IMR-90 (cell line): ENCODE measurements at regions not wholly inside any gene's neighbourhood (a gene's known extent, or its start where the extent isn't known, plus 50 kb on each side); places are given as distances from the start of the nearest gene placed in this dataset.

Experiments
- ATAC-seq: fragments of 200-7000 bp; cut with Tn5 transposase; 2 replicates; pipeline ENCODE4 v1.9.1; 2020; ENCODE audit warnings: low read depth, mild to moderate bottlenecking, moderate library complexity
- BruUV-seq: library from RNA; stranded (reverse); fragments of 400-500 nt; replicated peaks from 2 replicates; lab custom pipeline; 2021; lab: Mats Ljungman, UMichigan
- CTCF ChIA-PET: fragments of 300-600 bp; formaldehyde crosslinking; extraction: SDS; loops from one replicate; lab custom pipeline; 2021; ENCODE audit warnings: antibody characterized with exemption; lab: Yijun Ruan, JAX
- POLR2A ChIA-PET: fragments of 300-600 bp; sonication (Branson Sonifier 250); formaldehyde crosslinking; loops from one replicate; lab custom pipeline; 2022; ENCODE audit warnings: antibody characterized with exemption; ENCODE audit not compliant: unreplicated experiment; lab: Charles Lee
- DNase-seq: peaks from one replicate; pipeline ENCODE4 v3.0.0; 2013
- H2AFZ ChIP-seq: replicated peaks from 2 replicates; pipeline ENCODE3; 2013; ENCODE audit warnings: low read length, mild to moderate bottlenecking; ENCODE audit not compliant: poor library complexity
- H2AK5ac ChIP-seq: 2 replicates; pipeline ENCODE4 v1.6.1; 2013; ENCODE audit warnings: low read depth, low read length, inconsistent platforms
- H2AK9ac ChIP-seq: replicated peaks from 2 replicates; pipeline ENCODE3; 2013; ENCODE audit warnings: mild to moderate bottlenecking, low read depth, low read length, moderate library complexity; ENCODE audit not compliant: poor library complexity
- H2BK120ac ChIP-seq: 2 replicates; pipeline ENCODE4 v1.6.1; 2013; ENCODE audit warnings: low read depth, low read length, inconsistent platforms
- H2BK15ac ChIP-seq: 3 replicates; pipeline ENCODE4 v1.6.1; 2013; ENCODE audit warnings: low read depth, low read length, inconsistent platforms
- H2BK20ac ChIP-seq: 2 replicates; pipeline ENCODE4 v1.6.1; 2013; ENCODE audit warnings: low read depth, mild to moderate bottlenecking, inconsistent platforms, low read length, moderate library complexity
- H2BK5ac ChIP-seq: 2 replicates; pipeline ENCODE4 v1.6.1; 2013; ENCODE audit warnings: mild to moderate bottlenecking, low read depth, low read length, inconsistent platforms; ENCODE audit not compliant: poor library complexity, severe bottlenecking
- H3K14ac ChIP-seq: replicated peaks from 2 replicates; pipeline ENCODE4 v1.6.1; 2013; ENCODE audit warnings: low read depth, low read length, inconsistent platforms
- H3K18ac ChIP-seq: 2 replicates; pipeline ENCODE4 v1.6.1; 2013; ENCODE audit warnings: low read depth, low read length, control low read depth
- H3K23ac ChIP-seq: 2 replicates; pipeline ENCODE4 v1.6.1; 2013; ENCODE audit warnings: low read depth, low read length, inconsistent platforms
- H3K27ac ChIP-seq: 2 replicates; pipeline ENCODE4 v1.5.1; 2013; ENCODE audit warnings: mild to moderate bottlenecking, control low read depth, low read length; ENCODE audit not compliant: insufficient read depth
- H3K27me3 ChIP-seq: 2 replicates; pipeline ENCODE4 v1.6.1; 2013; ENCODE audit warnings: low read length; ENCODE audit not compliant: control insufficient read depth, insufficient read depth
- H3K36me3 ChIP-seq: 2 replicates; pipeline ENCODE4 v1.6.1; 2013; ENCODE audit warnings: low read length, mixed read lengths; ENCODE audit not compliant: control insufficient read depth, insufficient read depth
- H3K4ac ChIP-seq: 2 replicates; pipeline ENCODE4 v1.6.1; 2013; ENCODE audit warnings: low read depth, low read length, inconsistent platforms
- H3K4me1 ChIP-seq: 2 replicates; pipeline ENCODE4 v1.6.1; 2013; ENCODE audit warnings: low read length, mixed read lengths; ENCODE audit not compliant: control insufficient read depth, insufficient read depth
- H3K4me2 ChIP-seq: 2 replicates; pipeline ENCODE4 v1.6.1; 2013; ENCODE audit warnings: low read depth, mild to moderate bottlenecking, control low read depth, low read length, moderate library complexity
- H3K4me3 ChIP-seq: 2 replicates; pipeline ENCODE4 v1.5.1; 2013; ENCODE audit warnings: low read depth, mild to moderate bottlenecking, control low read depth, low read length, moderate library complexity; ENCODE audit not compliant: insufficient read depth
- H3K56ac ChIP-seq: 2 replicates; pipeline ENCODE4 v1.6.1; 2013; ENCODE audit warnings: low read length, inconsistent platforms; ENCODE audit not compliant: insufficient read depth; ENCODE audit errors: extremely low read depth
- H3K79me1 ChIP-seq, 2 experiments: 2 replicates each; pipeline ENCODE4 v1.6.1; 2013; ENCODE audit warnings: low read length in 2 of 2, inconsistent platforms in 1 of 2, low read depth in 1 of 2
- H3K9ac ChIP-seq: 2 replicates; pipeline ENCODE4 v1.6.1; 2013; ENCODE audit warnings: low read depth, low read length, control low read depth
- H3K9me1 ChIP-seq: 2 replicates; pipeline ENCODE4 v1.6.1; 2013; ENCODE audit warnings: low read length, inconsistent platforms; ENCODE audit not compliant: insufficient read depth
- H3K9me3 ChIP-seq: 2 replicates; pipeline ENCODE4 v1.6.1; 2013; ENCODE audit warnings: low read length; ENCODE audit not compliant: control insufficient read depth, insufficient read depth
- H4K20me1 ChIP-seq: 2 replicates; pipeline ENCODE4 v1.6.1; 2013; ENCODE audit warnings: low read length, inconsistent platforms; ENCODE audit not compliant: insufficient read depth
- H4K5ac ChIP-seq: 2 replicates; pipeline ENCODE4 v1.6.1; 2013; ENCODE audit warnings: mild to moderate bottlenecking, low read depth, low read length, control low read depth
- H4K8ac ChIP-seq, 2 experiments: 2 replicates each; pipeline ENCODE4 v1.6.1; 2013; ENCODE audit warnings: low read depth in 2 of 2, low read length in 2 of 2, control low read depth in 1 of 2, inconsistent platforms in 1 of 2
- H4K91ac ChIP-seq: 2 replicates; pipeline ENCODE4 v1.6.1; 2013; ENCODE audit warnings: low read depth, low read length, inconsistent platforms; ENCODE audit not compliant: insufficient read depth
- BHLHE40 ChIP-seq: fragments of 150-350 bp; IDR thresholded peaks from 2 replicates; pipeline ENCODE4 v1.6.1; 2016; ENCODE audit warnings: mild to moderate bottlenecking, low read depth, low read length
- CEBPB ChIP-seq: IDR thresholded peaks from 2 replicates; pipeline ENCODE4 v1.6.1; 2012; ENCODE audit warnings: low read depth, low read length, improper control_type of control experiment
- CHD1 ChIP-seq: IDR thresholded peaks from 2 replicates; pipeline ENCODE4 v1.6.1; 2012; ENCODE audit warnings: low read depth, low read length, improper control_type of control experiment
- FOS ChIP-seq: fragments of 150-350 bp; IDR thresholded peaks from 2 replicates; pipeline ENCODE4 v1.6.1; 2016; ENCODE audit warnings: low read depth, low read length
- MAFK ChIP-seq: IDR thresholded peaks from 2 replicates; pipeline ENCODE4 v1.6.1; 2012; ENCODE audit warnings: low read depth, low read length, improper control_type of control experiment
- MAZ ChIP-seq: IDR thresholded peaks from 2 replicates; pipeline ENCODE4 v1.6.1; 2012; ENCODE audit warnings: low read depth, mild to moderate bottlenecking, low read length, improper control_type of control experiment, moderate library complexity, borderline replicate concordance
- MXI1 ChIP-seq: IDR thresholded peaks from 2 replicates; pipeline ENCODE4 v1.6.1; 2012; ENCODE audit warnings: low read depth, mild to moderate bottlenecking, low read length, moderate library complexity, borderline replicate concordance
- NFE2L2 ChIP-seq: fragments of 150-350 bp; IDR thresholded peaks from 2 replicates; pipeline ENCODE4 v1.6.1; 2016; ENCODE audit warnings: low read depth, mild to moderate bottlenecking, low read length
- POLR2A ChIP-seq: IDR thresholded peaks from 2 replicates; pipeline ENCODE4 v1.6.1; 2012; ENCODE audit warnings: mild to moderate bottlenecking, low read depth, low read length
- RAD21 ChIP-seq: IDR thresholded peaks from 2 replicates; pipeline ENCODE4 v1.6.1; 2012; ENCODE audit warnings: low read length, improper control_type of control experiment
- RCOR1 ChIP-seq: IDR thresholded peaks from 2 replicates; pipeline ENCODE4 v1.6.1; 2012; ENCODE audit warnings: mild to moderate bottlenecking, low read length, improper control_type of control experiment; ENCODE audit not compliant: insufficient replicate concordance
- RFX5 ChIP-seq: IDR thresholded peaks from 2 replicates; pipeline ENCODE4 v1.8.0; 2012; ENCODE audit warnings: low read depth, mild to moderate bottlenecking, low read length, moderate library complexity
- SMC3 ChIP-seq: fragments of 150-350 bp; IDR thresholded peaks from 2 replicates; pipeline ENCODE4 v1.6.1; 2016; ENCODE audit warnings: low read depth, mild to moderate bottlenecking, antibody characterized with exemption, low read length, moderate library complexity
- WGBS, 2 experiments: methylation state at CpG; one replicate each; pipeline versions ENCODE4 v1.1.5 to v1.1.7; 2013; ENCODE audit warnings: missing lambda C conversion rate in 2 of 2; ENCODE audit not compliant: insufficient read length in 1 of 2; ENCODE audit errors: extremely low coverage in 2 of 2; 5-methylcytosine and 5-hydroxymethylcytosine counted together
- dilution Hi-C: fragments of 300-500 bp; cut with HindIII; formaldehyde crosslinking; loops from one replicate; pipeline ENCODE4 v1.14.3; 2018; ENCODE audit warnings: low sequenced_read_pairs; ENCODE audit not compliant: unreplicated experiment
- in situ Hi-C: fragments of 300-500 bp; cut with MboI; formaldehyde crosslinking; loops from 3 replicates; pipeline ENCODE4 v1.14.3; 2019; ENCODE audit warnings: low sequenced_read_pairs, inconsistent platforms, mixed read lengths
- intact Hi-C: fragments of 100-400 bp; cut with micrococcal nuclease; formaldehyde crosslinking; loops from 2 replicates; pipeline ENCODE4 v1.10.0; 2022
- TF ChIP-seq, protein P1 (sequence below): fragments of 150-350 bp; IDR thresholded peaks from 2 replicates; pipeline ENCODE4 v1.6.1; 2017; ENCODE audit warnings: mild to moderate bottlenecking, antibody characterized with exemption, low read length, low read depth
- TF ChIP-seq, protein P2 (sequence below): fragments of 150-350 bp; IDR thresholded peaks from 2 replicates; pipeline ENCODE4 v1.6.1; 2016; ENCODE audit warnings: low read depth, mild to moderate bottlenecking, low read length, moderate library complexity, borderline replicate concordance
- TF ChIP-seq, protein P3 (sequence below): conservative IDR thresholded peaks from 2 replicates; pipeline ENCODE4 v1.5.1; 2012; ENCODE audit warnings: mild to moderate bottlenecking, low read depth, low read length, improper control_type of control experiment

- Histone ChIP-seq H3K14ac (no peak overlapping the region), H3K23ac (no peak overlapping the region), H3K4me1 (no peaks in the 10 kb centered on the region), H3K9me3 (peaks cover 2% of the 10 kb centered on the region; the same call in 1 of the 2 replicates), H3K79me1 (no peaks in the 10 kb centered on the region), H3K27ac (no peak overlapping the region), H4K91ac (no peak overlapping the region), H3K56ac (no peak overlapping the region), H3K18ac (no peak overlapping the region), H3K27me3 (no peaks in the 10 kb centered on the region), H4K5ac (no peak overlapping the region), H4K20me1 (no peaks in the 10 kb centered on the region), H2BK5ac (no peak overlapping the region), H3K4me3 (no peak overlapping the region), H3K36me3 (no peaks in the 10 kb centered on the region), H2AK9ac (no peak overlapping the region), H4K8ac (no peak overlapping the region), H2BK20ac (no peak overlapping the region), H3K4ac (no peak overlapping the region), H3K4me2 (no peak overlapping the region), H2AK5ac (no peak overlapping the region), H2AFZ (no peak overlapping the region), H2BK15ac (no peak overlapping the region), H2BK120ac (no peak overlapping the region), H3K9me1 (no peaks in the 10 kb centered on the region), H3K9ac (no peak overlapping the region)
- POLR2A ChIA-PET: no interaction called here
- in situ Hi-C loops: no loop called here
- no TSS peak for BruUV-seq
- WGBS, 2 experiments: no CpG with 5 or more reads among the region's 3 CpGs
- no peak for TF ChIP-seq BHLHE40
- no peak for TF ChIP-seq MXI1
- TF ChIP-seq, protein P1, sequence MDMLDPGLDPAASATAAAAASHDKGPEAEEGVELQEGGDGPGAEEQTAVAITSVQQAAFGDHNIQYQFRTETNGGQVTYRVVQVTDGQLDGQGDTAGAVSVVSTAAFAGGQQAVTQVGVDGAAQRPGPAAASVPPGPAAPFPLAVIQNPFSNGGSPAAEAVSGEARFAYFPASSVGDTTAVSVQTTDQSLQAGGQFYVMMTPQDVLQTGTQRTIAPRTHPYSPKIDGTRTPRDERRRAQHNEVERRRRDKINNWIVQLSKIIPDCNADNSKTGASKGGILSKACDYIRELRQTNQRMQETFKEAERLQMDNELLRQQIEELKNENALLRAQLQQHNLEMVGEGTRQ: no peak
- TF ChIP-seq, protein P2, sequence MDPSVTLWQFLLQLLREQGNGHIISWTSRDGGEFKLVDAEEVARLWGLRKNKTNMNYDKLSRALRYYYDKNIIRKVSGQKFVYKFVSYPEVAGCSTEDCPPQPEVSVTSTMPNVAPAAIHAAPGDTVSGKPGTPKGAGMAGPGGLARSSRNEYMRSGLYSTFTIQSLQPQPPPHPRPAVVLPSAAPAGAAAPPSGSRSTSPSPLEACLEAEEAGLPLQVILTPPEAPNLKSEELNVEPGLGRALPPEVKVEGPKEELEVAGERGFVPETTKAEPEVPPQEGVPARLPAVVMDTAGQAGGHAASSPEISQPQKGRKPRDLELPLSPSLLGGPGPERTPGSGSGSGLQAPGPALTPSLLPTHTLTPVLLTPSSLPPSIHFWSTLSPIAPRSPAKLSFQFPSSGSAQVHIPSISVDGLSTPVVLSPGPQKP: no peak
- TF ChIP-seq RCOR1: no peak
- no peak for TF ChIP-seq MAZ
- TF ChIP-seq SMC3: no peak
- no peak for TF ChIP-seq POLR2A
- TF ChIP-seq FOS: no peak
- no peak for TF ChIP-seq NFE2L2
- TF ChIP-seq RAD21: no peak
- TF ChIP-seq, protein P3, sequence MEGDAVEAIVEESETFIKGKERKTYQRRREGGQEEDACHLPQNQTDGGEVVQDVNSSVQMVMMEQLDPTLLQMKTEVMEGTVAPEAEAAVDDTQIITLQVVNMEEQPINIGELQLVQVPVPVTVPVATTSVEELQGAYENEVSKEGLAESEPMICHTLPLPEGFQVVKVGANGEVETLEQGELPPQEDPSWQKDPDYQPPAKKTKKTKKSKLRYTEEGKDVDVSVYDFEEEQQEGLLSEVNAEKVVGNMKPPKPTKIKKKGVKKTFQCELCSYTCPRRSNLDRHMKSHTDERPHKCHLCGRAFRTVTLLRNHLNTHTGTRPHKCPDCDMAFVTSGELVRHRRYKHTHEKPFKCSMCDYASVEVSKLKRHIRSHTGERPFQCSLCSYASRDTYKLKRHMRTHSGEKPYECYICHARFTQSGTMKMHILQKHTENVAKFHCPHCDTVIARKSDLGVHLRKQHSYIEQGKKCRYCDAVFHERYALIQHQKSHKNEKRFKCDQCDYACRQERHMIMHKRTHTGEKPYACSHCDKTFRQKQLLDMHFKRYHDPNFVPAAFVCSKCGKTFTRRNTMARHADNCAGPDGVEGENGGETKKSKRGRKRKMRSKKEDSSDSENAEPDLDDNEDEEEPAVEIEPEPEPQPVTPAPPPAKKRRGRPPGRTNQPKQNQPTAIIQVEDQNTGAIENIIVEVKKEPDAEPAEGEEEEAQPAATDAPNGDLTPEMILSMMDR: no peak
- no peak for TF ChIP-seq CHD1
- TF ChIP-seq MAFK: no peak
- TF ChIP-seq RFX5: no peak
- no peak for TF ChIP-seq CEBPB
- intact Hi-C loops: no loop called here
- DNase-seq (no peak), ATAC-seq (no peak)
- CTCF ChIA-PET: no interaction called here
- dilution Hi-C loops: no loop called here
Observed at GRCh38 chr5:85388770-85389169, 1004.1 kb upstream of the EDIL3 start.
